SK-N-SH (cell line): ENCODE measurements at regions not wholly inside any gene's neighbourhood (a gene's known extent, or its start where the extent isn't known, plus 50 kb on each side); places are given as distances from the start of the nearest gene placed in this dataset.

Experiments
- CTCF ChIA-PET: fragments of 300-600, 350-600 bp; formaldehyde crosslinking; extraction: SDS; loops from one replicate; lab custom pipeline; 2021; lab: Yijun Ruan, JAX
- POLR2A ChIA-PET: fragments of 350-600 bp; sonication (Branson Sonifier 250); formaldehyde crosslinking; extraction: SDS; loops from one replicate; lab custom pipeline; 2020; ENCODE audit warnings: antibody characterized with exemption, inconsistent platforms; lab: Yijun Ruan, JAX
- DNase-seq: peaks from one replicate; pipeline ENCODE4 v3.0.0; 2012
- H2AFZ ChIP-seq: fragments of 200-600 bp; sonication (generic); 2 replicates; pipeline ENCODE4 v1.8.1; 2016; ENCODE audit warnings: antibody characterized with exemption, mild to moderate bottlenecking, low read depth
- H3F3A ChIP-seq: fragments of 200-600 bp; sonication (generic); replicated peaks from 2 replicates; pipeline ENCODE3; 2016; ENCODE audit warnings: antibody characterized with exemption, mild to moderate bottlenecking; ENCODE audit not compliant: insufficient read depth
- H3K27ac ChIP-seq, 2 experiments: fragments of 200-500 bp in 1 of 2; fragments of 200-600 bp in 1 of 2; sonication (Bioruptor generic) in 1 of 2; sonication (generic), shearing (Covaris generic) in 1 of 2; 2 replicates each; pipeline versions ENCODE4 v1.5.1 to v1.6.1; 2014 to 2016; ENCODE audit warnings: low read depth in 2 of 2, inconsistent platforms in 1 of 2, low read length in 1 of 2, mild to moderate bottlenecking in 1 of 2, mixed read lengths in 1 of 2
- H3K27me3 ChIP-seq: fragments of 200-600 bp; sonication (generic), shearing (Covaris generic); 2 replicates; pipeline ENCODE4 v1.6.1; 2016; ENCODE audit warnings: mixed run types; ENCODE audit not compliant: insufficient read depth
- H3K36me3 ChIP-seq, 2 experiments: fragments of 200-500 bp in 1 of 2; fragments of 200-600 bp in 1 of 2; sonication (Bioruptor generic) in 1 of 2; sonication (generic) in 1 of 2; replicated peaks in 1 of 2; 2 replicates each; pipeline versions ENCODE3 to v1.5.1; 2014 to 2016; ENCODE audit warnings: low read length in 1 of 2, mild to moderate bottlenecking in 1 of 2; ENCODE audit not compliant: insufficient read depth in 2 of 2, control insufficient read depth in 1 of 2
- H3K4me1 ChIP-seq, 2 experiments: fragments of 200-500 bp in 1 of 2; fragments of 200-600 bp in 1 of 2; sonication (Bioruptor generic) in 1 of 2; sonication (generic), shearing (Covaris generic) in 1 of 2; 2 replicates each; pipeline versions ENCODE4 v1.5.1 to v1.6.1; 2014 to 2016; ENCODE audit warnings: low read depth in 1 of 2, low read length in 1 of 2, mixed run types in 1 of 2; ENCODE audit not compliant: insufficient read depth in 2 of 2, control insufficient read depth in 1 of 2
- H3K4me2 ChIP-seq: fragments of 200-600 bp; sonication (generic), shearing (Covaris generic); 2 replicates; pipeline ENCODE4 v1.6.1; 2017; ENCODE audit warnings: mixed run types
- H3K4me3 ChIP-seq, 2 experiments: fragments of 200-500 bp in 1 of 2; fragments of 200-600 bp in 1 of 2; sonication (Bioruptor generic) in 1 of 2; sonication (generic), shearing (Covaris generic) in 1 of 2; 2 replicates each; pipeline versions ENCODE4 v1.5.1 to v1.8.1; 2014 to 2016; ENCODE audit warnings: low read depth in 2 of 2, inconsistent platforms in 1 of 2, low read length in 1 of 2, mild to moderate bottlenecking in 1 of 2, mixed read lengths in 1 of 2, moderate library complexity in 1 of 2
- H3K79me2 ChIP-seq: fragments of 200-600 bp; sonication (generic); 2 replicates; pipeline ENCODE4 v1.8.1; 2017; ENCODE audit warnings: mild to moderate bottlenecking; ENCODE audit not compliant: insufficient read depth
- H3K9ac ChIP-seq: fragments of 200-600 bp; sonication (generic); 2 replicates; pipeline ENCODE4 v1.6.1; 2017; ENCODE audit warnings: mixed run types
- H3K9me2 ChIP-seq: fragments of 200-600 bp; sonication (generic); 2 replicates; pipeline ENCODE4 v1.6.1; 2017; ENCODE audit warnings: mixed run types
- H3K9me3 ChIP-seq: fragments of 200-600 bp; sonication (generic); 2 replicates; pipeline ENCODE4 v1.6.1; 2017; ENCODE audit warnings: mixed run types, mild to moderate bottlenecking, moderate library complexity
- H4K20me1 ChIP-seq: fragments of 200-600 bp; sonication (generic); 2 replicates; pipeline ENCODE4 v1.6.1; 2017; ENCODE audit warnings: mild to moderate bottlenecking, mixed run types; ENCODE audit not compliant: insufficient read depth
- CHD2 ChIP-seq: fragments of 150-350 bp; IDR thresholded peaks from 2 replicates; pipeline ENCODE4 v1.6.1; 2018; ENCODE audit warnings: low read length; ENCODE audit not compliant: partially characterized antibody
- CTCF ChIP-seq: fragments of 200-600 bp; sonication (generic); IDR thresholded peaks from 2 replicates; pipeline ENCODE4 v1.6.1; 2017; ENCODE audit warnings: antibody characterized with exemption, mild to moderate bottlenecking, moderate library complexity
- ELF1 ChIP-seq: IDR thresholded peaks from 2 replicates; pipeline ENCODE4 v1.4.0; 2012
- FOXJ3 ChIP-seq: sonication (generic); formaldehyde crosslinking; IDR thresholded peaks from 2 replicates; pipeline ENCODE4 v1.5.1; 2020; ENCODE audit warnings: mild to moderate bottlenecking, missing genetic modification reagents
- FOXM1 ChIP-seq: IDR thresholded peaks from 2 replicates; pipeline ENCODE4 v1.4.0; 2012; ENCODE audit warnings: low read depth, mild to moderate bottlenecking
- GATA2 ChIP-seq: sonication (generic); formaldehyde crosslinking; IDR thresholded peaks from 2 replicates; pipeline ENCODE4 v1.5.0; 2020; ENCODE audit warnings: mild to moderate bottlenecking, missing genetic modification reagents
- IRF3 ChIP-seq: fragments of 150-350 bp; IDR thresholded peaks from 2 replicates; pipeline ENCODE4 v1.6.1; 2016; ENCODE audit warnings: mild to moderate bottlenecking, low read depth, low read length
- MAX ChIP-seq: IDR thresholded peaks from 2 replicates; pipeline ENCODE4 v1.4.0; 2012; ENCODE audit warnings: low read depth
- MEF2A ChIP-seq: IDR thresholded peaks from 2 replicates; pipeline ENCODE4 v1.4.0; 2012; ENCODE audit warnings: low read depth, borderline replicate concordance
- NRF1 ChIP-seq: IDR thresholded peaks from 2 replicates; pipeline ENCODE4 v1.6.1; 2012; ENCODE audit warnings: low read depth, mild to moderate bottlenecking, low read length
- PBX3 ChIP-seq: IDR thresholded peaks from 2 replicates; pipeline ENCODE4; 2012
- POLR2AphosphoS5 ChIP-seq: IDR thresholded peaks from 2 replicates; pipeline ENCODE4 v1.6.1; 2012; ENCODE audit warnings: low read depth, low read length
- RAD21 ChIP-seq: IDR thresholded peaks from 2 replicates; pipeline ENCODE4 v1.6.1; 2012; ENCODE audit warnings: mild to moderate bottlenecking, low read length
- RCOR1 ChIP-seq: fragments of 150-350 bp; IDR thresholded peaks from 2 replicates; pipeline ENCODE4 v1.6.1; 2017; ENCODE audit warnings: antibody characterized with exemption, low read length
- RFX5 ChIP-seq: IDR thresholded peaks from 2 replicates; pipeline ENCODE4 v1.6.1; 2012; ENCODE audit warnings: mild to moderate bottlenecking, improper control_type of control experiment, low read length
- RXRA ChIP-seq: IDR thresholded peaks from 2 replicates; pipeline ENCODE4 v1.4.0; 2012; ENCODE audit warnings: low read depth, mild to moderate bottlenecking, borderline replicate concordance
- SMC3 ChIP-seq: IDR thresholded peaks from 2 replicates; pipeline ENCODE4 v1.6.1; 2012; ENCODE audit warnings: low read depth, low read length, improper control_type of control experiment
- TAF1 ChIP-seq: IDR thresholded peaks from 2 replicates; pipeline ENCODE4 v1.6.1; 2012; ENCODE audit warnings: low read depth, mild to moderate bottlenecking, low read length, moderate library complexity, borderline replicate concordance
- TCF12 ChIP-seq: IDR thresholded peaks from 2 replicates; pipeline ENCODE4 v1.4.0; 2012
- TEAD4 ChIP-seq: IDR thresholded peaks from 2 replicates; pipeline ENCODE4 v1.4.0; 2012; ENCODE audit warnings: mild to moderate bottlenecking, borderline replicate concordance; ENCODE audit not compliant: insufficient read depth
- USF1 ChIP-seq: IDR thresholded peaks from 2 replicates; pipeline ENCODE4 v1.4.0; 2012; ENCODE audit warnings: low read depth, borderline replicate concordance
- USF2 ChIP-seq: fragments of 150-350 bp; IDR thresholded peaks from 2 replicates; pipeline ENCODE4 v1.6.1; 2017; ENCODE audit warnings: antibody characterized with exemption, low read length, low read depth, borderline replicate concordance
- YY1 ChIP-seq: IDR thresholded peaks from 2 replicates; pipeline ENCODE4 v1.4.0; 2012; ENCODE audit warnings: low read depth, mild to moderate bottlenecking
- WGBS: methylation state at CpG from one replicate; pipeline ENCODE4 v1.1.6; 2017; ENCODE audit warnings: low lambda C conversion rate; 5-methylcytosine and 5-hydroxymethylcytosine counted together

GRCh38 chr1:192080684-192081083 is 77.6 kb upstream of the RGS18 start:
- CTCF ChIA-PET: no interaction called here

GRCh38 chr1:192081359-192081758 is 76.9 kb upstream of the RGS18 start:
- Histone ChIP-seq H4K20me1 (no peaks in the 10 kb centered on the region), H3K9me2 (no peaks in the 10 kb centered on the region)

More at GRCh38 chr1:192080684-192081083, 77.6 kb upstream of the RGS18 start:
- H3K27ac ChIP-seq: no peak overlapping the region
- no peak overlapping the region for H3K4me3 ChIP-seq
- no peaks in the 10 kb centered on the region for H3F3A ChIP-seq
- H3K9me2 ChIP-seq: no peaks in the 10 kb centered on the region
- TF ChIP-seq YY1: no peak
- TF ChIP-seq TAF1: no peak
- no peak for TF ChIP-seq SMC3
- no peak for TF ChIP-seq MEF2A
- no peak for TF ChIP-seq CHD2
- no peak for TF ChIP-seq RXRA
- no peak for TF ChIP-seq TEAD4
- TF ChIP-seq GATA2 (CRISPR knock-in tag): no peak
- TF ChIP-seq RCOR1: no peak
- no peak for TF ChIP-seq POLR2AphosphoS5
- TF ChIP-seq ELF1: no peak
- TF ChIP-seq USF2: no peak
- TF ChIP-seq MAX: no peak
- no peak for TF ChIP-seq CTCF
- no peak for TF ChIP-seq NRF1
- H3K36me3 ChIP-seq: no peaks in the 10 kb centered on the region
- no peaks in the 10 kb centered on the region for H3K9me3 ChIP-seq
- H3K4me1 ChIP-seq: no peaks in the 10 kb centered on the region
- no peak overlapping the region for H3K9ac ChIP-seq
- DNase-seq: no peak
- POLR2A ChIA-PET: no interaction called here
- H3K4me2 ChIP-seq: no peak overlapping the region
- H3K79me2 ChIP-seq: no peaks in the 10 kb centered on the region
- no peaks in the 10 kb centered on the region; the same call in 1 of the 2 replicates for H3K27me3 ChIP-seq
- 4% methylated on average over 2 of the region's 2 CpGs for WGBS
- H2AFZ ChIP-seq: no peak overlapping the region
- H4K20me1 ChIP-seq: no peaks in the 10 kb centered on the region

More at GRCh38 chr1:192081359-192081758, 76.9 kb upstream of the RGS18 start:
- H3K79me2 ChIP-seq: no peaks in the 10 kb centered on the region
- H3K4me1 ChIP-seq: no peaks in the 10 kb centered on the region
- H2AFZ ChIP-seq: no peak overlapping the region
- no peak overlapping the region for H3K4me3 ChIP-seq
- POLR2A ChIA-PET: no interaction called here
- H3K36me3 ChIP-seq: no peaks in the 10 kb centered on the region
- no peak overlapping the region for H3K9ac ChIP-seq
- H3K27ac ChIP-seq: no peak overlapping the region
- no peaks in the 10 kb centered on the region for H3K9me3 ChIP-seq
- no peak for DNase-seq
- TF ChIP-seq FOXM1 (no peak), TCF12 (no peak), USF1 (no peak), PBX3 (no peak), MAX (no peak), RFX5 (no peak), RCOR1 (no peak), SMC3 (no peak), MEF2A (no peak), IRF3 (no peak), FOXJ3 (no peak), RAD21 (no peak)
- TF ChIP-seq, all 33 proteins: peak for 0
- no peak overlapping the region for H3K4me2 ChIP-seq
- CTCF ChIA-PET: no interaction called here
- H3F3A ChIP-seq: no peaks in the 10 kb centered on the region
- H3K27me3 ChIP-seq: no peaks in the 10 kb centered on the region; the same call in 1 of the 2 replicates
